Right cardiac atrium (tissue), 5 donors: ENCODE measurements at regions not wholly inside any gene's neighbourhood (a gene's known extent, or its start where the extent isn't known, plus 50 kb on each side); places are given as distances from the start of the nearest gene placed in this dataset.

Experiments used
- ATAC-seq, 2 donors: fragments of 200-7000 bp; cut with Tn5 transposase; one replicate each; pipeline versions ENCODE4 v1.8.0 to v1.9.1; 2020; ENCODE audit warnings: moderate library complexity in 2 of 2, mild to moderate bottlenecking in 1 of 2
- DNase-seq, 3 donors: peaks; one replicate each; pipeline ENCODE4 v3.0.0-alpha.2; 2020
- H3K27ac ChIP-seq: one replicate; pipeline ENCODE4 v1.5.1; 2013; ENCODE audit warnings: mild to moderate bottlenecking, low read length, control low read depth, moderate library complexity
- H3K27me3 ChIP-seq: one replicate; pipeline ENCODE4 v1.6.1; 2013; ENCODE audit not compliant: control insufficient read depth, insufficient read depth
- H3K4me1 ChIP-seq: one replicate; pipeline ENCODE4 v1.6.1; 2013; ENCODE audit warnings: low read length; ENCODE audit not compliant: control insufficient read depth, insufficient read depth
- H3K4me3 ChIP-seq: one replicate; pipeline ENCODE4 v1.5.1; 2013; ENCODE audit warnings: low read length, control low read depth
- H3K9me3 ChIP-seq: one replicate; pipeline ENCODE4 v1.6.1; 2013; ENCODE audit warnings: low read length; ENCODE audit not compliant: control insufficient read depth
- WGBS: extraction: QIAGEN DNeasy Blood & Tissue Kit; methylation state at CpG from one replicate; pipeline ENCODE4 v1.1.7; 2013; 5-methylcytosine and 5-hydroxymethylcytosine counted together
- intact Hi-C, 4 donors: fragments of 100-400 bp; cut with DNase I; formaldehyde crosslinking; loops; one replicate each; pipeline versions ENCODE4 v1.11.0 to v1.14.0; 2022 to 2023
- donor health status: healthy with polysubstance abuse.
- donor health status: DM: no; HTN: yes; CAD: no.
- donor health status: DM: no; HTN: no; CAD: no.
- donor health status: DM: no; HTN: yes; CAD: no; lungs with severe emphysema.
- donor health status: DM: yes; HTN: yes; CAD: no.

DNA sequence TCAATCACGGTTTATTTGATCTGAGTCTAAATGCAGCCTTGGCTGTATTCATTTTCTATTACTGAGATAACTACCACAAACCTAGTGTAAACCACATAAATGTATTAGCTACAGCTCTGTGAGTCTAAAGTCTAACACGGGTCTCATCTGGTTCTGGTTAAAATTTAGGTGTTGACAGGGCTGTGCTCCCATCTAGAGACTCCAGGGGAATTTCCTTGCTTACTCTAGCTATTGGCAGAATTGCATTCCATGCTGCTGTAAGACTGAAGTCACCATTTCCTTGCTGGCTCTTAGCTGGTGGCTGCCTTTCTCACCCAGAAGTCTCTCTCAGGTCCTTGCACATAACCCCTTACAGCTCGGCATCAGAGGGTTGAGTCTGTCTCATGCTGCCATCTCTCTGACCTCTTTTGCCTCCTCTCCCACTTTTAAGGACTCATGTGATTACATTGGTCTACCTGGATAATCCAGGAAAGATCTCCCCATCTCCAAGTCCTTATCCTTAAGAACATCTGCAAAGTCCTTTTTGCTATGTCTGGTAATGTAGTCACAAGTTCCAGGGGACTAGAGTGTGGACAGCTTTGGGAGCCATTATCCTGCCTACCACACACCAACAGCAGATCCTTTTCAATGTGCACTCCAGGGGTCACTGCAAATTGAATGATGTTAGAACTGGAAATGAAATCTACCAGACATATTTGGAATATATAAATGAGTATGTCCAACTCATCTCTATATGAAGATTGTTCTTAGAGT is 207.0 kb upstream of the AGAP1 start:
- WGBS, result 57% methylated on average over 3 of the region's 3 CpGs
- ATAC-seq (peak; percentile 66 to 81), DNase-seq (no peak)
- intact Hi-C loops, result no loop called here
- Histone ChIP-seq H3K9me3 (no peaks in the 10 kb centered on the region), H3K27me3 (no peaks in the 10 kb centered on the region), H3K4me3 (no peak overlapping the region), H3K4me1 (no peaks in the 10 kb centered on the region), H3K27ac (no peak overlapping the region)

DNA sequence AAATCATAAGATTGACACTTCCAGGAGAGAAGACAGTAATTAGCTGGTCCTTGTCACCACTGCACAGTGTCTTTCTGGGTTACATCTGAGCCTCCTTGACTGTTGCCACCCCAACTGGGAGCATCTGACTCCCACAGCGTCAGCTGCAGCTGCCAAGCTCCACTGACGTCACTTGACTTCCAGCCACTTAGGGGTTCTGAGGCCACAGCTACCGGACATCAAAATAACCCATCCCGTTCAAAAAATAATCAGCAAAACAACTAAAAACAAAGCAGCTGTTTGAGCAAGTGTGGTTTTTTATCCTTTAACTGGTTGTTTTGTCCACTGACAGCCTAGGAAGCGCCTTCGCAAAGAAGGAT is 206.5 kb upstream of the AGAP1 start:
- H3K4me3 ChIP-seq, result no peak overlapping the region
- no peaks in the 10 kb centered on the region for H3K27me3 ChIP-seq
- WGBS, result 44% methylated on average over 6 of the region's 6 CpGs
- H3K27ac ChIP-seq, result no peak overlapping the region
- DNase-seq (peak; percentile 64 to 76 (median 76)), ATAC-seq (peak; percentile 70 to 81)
- intact Hi-C loops, result no loop called here
- no peaks in the 10 kb centered on the region for H3K4me1 ChIP-seq
- no peaks in the 10 kb centered on the region for H3K9me3 ChIP-seq

DNA sequence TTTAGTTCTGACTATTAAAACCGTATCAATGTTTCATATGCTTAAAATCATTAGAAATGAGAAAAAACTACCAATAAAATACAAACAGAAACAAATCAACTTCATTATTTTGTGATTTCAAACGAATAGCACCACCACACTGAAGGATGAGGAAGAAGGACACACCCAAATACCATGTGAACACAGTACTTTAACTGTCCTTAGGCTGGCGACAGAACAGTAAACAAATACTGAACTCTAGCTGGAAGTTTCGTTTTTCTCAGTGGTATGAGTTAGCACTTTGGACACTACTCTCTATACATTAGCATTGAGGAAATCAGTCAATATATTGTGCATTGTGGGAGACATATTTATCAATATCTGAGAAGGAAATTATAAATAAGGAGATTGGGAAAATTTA is 202.4 kb upstream of the AGAP1 start:
- Histone ChIP-seq H3K4me1 (no peaks in the 10 kb centered on the region), H3K4me3 (no peak overlapping the region), H3K27ac (no peak overlapping the region), H3K27me3 (no peaks in the 10 kb centered on the region), H3K9me3 (no peaks in the 10 kb centered on the region)
- ATAC-seq, result no peak
- intact Hi-C loops, result loop anchor here in 1 of 4 donors (5.0 kb wide), 1 partner anchor 351 kb away; no protein-coding TSS in a partner anchor
- no peak for DNase-seq
- WGBS, result 71% methylated on average over 4 of the region's 4 CpGs

DNA sequence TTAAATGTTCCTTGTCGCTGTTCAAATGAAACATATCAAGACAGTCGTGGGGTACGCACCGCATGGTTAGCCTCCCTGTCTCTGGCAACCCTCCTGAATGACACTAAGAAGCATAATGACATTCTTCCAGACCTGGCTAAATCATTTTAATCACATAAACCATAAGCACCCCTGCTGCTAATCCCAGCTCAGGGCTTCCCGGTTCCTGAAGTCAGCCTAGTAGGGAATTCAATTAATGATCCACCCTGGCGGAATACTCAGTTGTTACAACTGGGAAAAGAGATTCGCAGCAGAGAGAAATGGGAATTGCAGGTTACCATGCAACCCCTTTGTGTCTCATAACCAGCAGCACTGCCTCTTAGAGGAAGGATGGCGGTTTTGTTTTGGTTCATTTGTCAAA is 200.8 kb upstream of the AGAP1 start:
- Histone ChIP-seq H3K4me3 (no peak overlapping the region), H3K4me1 (no peaks in the 10 kb centered on the region), H3K27me3 (no peaks in the 10 kb centered on the region), H3K9me3 (no peaks in the 10 kb centered on the region), H3K27ac (no peak overlapping the region)
- no peak for ATAC-seq
- intact Hi-C loops, result loop anchor here in 1 of 4 donors (5.0 kb wide), 1 partner anchor 349 kb away; no protein-coding TSS in a partner anchor
- no peak for DNase-seq
- WGBS, result 89% methylated on average over 8 of the region's 8 CpGs

DNA sequence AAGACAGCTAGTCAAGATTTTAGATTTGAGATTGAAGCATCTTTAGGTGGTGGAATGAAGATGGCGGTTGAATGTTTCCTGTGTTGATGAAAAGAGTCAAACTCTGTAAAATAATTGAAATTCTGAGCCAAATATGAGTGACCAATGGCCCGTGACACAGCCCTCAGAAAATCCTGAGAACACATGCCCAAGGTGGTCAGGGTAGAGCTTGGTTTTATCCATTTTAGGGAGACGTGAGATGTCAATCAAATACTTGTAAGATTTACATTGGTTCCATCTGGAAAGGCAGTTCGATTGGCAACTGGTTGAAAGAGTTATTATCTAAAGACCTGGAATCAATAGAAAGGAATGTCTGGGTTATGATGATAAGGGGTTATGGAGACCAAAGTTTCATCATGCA is 198.0 kb upstream of the AGAP1 start:
- Histone ChIP-seq H3K27ac (no peak overlapping the region), H3K4me3 (no peak overlapping the region), H3K9me3 (no peaks in the 10 kb centered on the region), H3K4me1 (no peaks in the 10 kb centered on the region), H3K27me3 (no peaks in the 10 kb centered on the region)
- 81% methylated on average over 4 of the region's 4 CpGs for WGBS
- DNase-seq, result no peak
- intact Hi-C loops, result no loop called here
- no peak for ATAC-seq

DNA sequence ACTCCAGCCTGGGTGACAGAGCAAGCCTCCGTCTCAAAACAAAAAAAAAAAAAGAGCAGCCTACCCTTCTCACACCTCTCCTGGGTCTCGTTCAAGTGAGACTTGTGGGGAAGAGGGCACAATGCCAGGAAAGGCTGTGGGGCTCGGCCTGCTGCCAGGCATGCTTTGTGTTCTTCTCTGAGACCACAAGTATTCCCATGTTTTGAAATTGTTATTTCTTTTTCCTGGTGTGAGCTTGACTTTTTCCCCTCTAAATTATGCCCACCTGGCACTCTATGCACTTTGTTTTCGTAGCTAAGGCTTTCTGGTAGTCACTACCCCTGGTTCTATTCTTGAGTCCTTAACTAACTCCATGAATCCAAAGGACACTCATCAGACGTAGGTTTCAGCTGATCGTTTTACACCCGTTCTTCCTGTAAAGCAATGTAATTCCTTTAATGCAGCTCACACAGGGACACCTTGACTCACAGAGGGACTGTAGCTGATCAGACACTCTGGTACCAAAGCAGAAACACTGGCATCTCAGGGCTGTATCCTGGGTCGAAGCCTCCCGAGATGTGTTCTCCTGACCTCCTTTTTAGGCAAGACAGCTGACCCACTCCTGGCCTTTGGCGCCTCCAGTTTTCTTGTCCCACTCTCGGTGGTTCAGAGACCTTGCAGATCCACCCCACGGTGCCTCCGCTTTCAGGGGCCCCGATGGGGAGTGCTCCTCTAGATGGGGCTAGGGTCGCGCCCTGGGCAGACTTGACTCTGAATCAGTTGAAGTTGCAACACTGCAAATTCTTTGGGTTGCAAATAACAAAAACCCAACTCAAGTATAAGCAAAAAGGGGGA is 193.3 kb upstream of the AGAP1 start:
- Histone ChIP-seq H3K27ac (no peak overlapping the region), H3K27me3 (no peaks in the 10 kb centered on the region), H3K4me1 (no peaks in the 10 kb centered on the region), H3K4me3 (no peak overlapping the region), H3K9me3 (no peaks in the 10 kb centered on the region)
- intact Hi-C loops, result no loop called here
- ATAC-seq, result peak in 1 of 2 donors; percentile 47
- 59% methylated on average over 16 of the region's 16 CpGs for WGBS
- DNase-seq, result peak; percentile 33 to 75 (median 73)

DNA sequence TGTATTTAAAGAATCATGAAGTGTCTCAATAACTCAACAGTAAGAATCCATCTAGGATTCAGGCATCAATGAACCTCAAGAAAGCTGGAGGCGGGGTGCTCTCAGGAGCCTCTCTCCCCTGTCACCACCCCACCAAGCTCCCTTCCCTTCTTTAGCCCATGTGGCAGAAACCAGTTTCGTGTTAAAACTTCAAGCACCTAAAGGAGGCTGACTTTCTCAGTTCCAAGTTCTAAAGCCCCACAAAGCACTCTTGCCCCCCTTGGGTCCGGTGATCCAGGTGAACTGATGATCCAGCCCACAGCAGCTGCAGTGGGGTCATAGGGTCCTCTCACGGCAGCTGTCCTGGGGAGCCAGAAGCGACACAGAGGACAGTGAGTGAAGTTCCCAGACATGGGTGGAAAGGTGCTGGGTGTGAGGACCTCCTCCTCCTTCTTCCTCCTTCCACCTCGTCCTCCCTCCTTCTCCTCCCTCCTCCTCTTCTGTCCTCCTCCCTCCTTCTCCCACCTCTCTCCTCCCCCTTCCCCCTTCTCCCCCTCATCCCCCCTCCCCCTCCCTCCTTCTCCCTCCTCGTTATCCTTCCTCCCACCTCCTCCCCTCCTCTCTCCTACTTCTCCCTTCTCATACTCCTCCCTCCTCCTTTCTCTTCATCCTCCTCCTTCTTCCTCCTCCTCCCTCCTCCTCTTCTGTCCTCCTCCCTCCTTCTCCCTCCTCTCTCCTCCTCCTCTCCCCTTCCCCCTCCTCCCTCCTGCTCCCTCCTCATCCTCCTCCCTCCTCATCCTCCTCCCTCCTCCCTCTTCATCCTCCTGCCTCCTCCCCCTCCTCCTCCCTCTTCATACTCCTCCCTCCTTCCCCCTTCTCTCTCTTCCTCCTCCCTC is 192.4 kb upstream of the AGAP1 start:
- WGBS, result 76% methylated on average over 7 of the region's 7 CpGs

DNA sequence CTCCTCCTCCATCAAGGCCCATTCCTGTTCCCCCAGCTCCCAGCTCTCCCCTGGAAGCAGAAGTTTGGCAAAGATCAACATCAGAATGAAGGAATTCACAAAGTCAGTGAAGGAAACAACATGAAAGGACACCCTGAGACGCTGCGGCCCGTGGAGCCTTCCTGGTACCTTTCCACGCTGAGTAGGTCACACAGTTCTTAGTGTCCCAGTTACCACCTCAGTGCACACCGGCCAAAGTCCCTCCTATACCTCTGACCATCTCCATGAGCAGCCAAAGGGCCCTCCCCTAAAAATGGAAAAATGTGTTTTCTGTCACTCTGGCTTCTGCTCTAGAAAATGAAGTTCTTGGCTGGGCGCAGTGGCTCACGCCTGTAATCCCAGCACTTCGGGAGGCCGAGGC is 191.6 kb upstream of the AGAP1 start:
- H3K27ac ChIP-seq, result no peak overlapping the region
- no peak for ATAC-seq
- no peaks in the 10 kb centered on the region for H3K4me1 ChIP-seq
- no peak overlapping the region for H3K4me3 ChIP-seq
- intact Hi-C loops, result no loop called here
- H3K27me3 ChIP-seq, result no peaks in the 10 kb centered on the region
- WGBS, result 93% methylated on average over 9 of the region's 9 CpGs
- H3K9me3 ChIP-seq, result no peaks in the 10 kb centered on the region
- DNase-seq, result no peak

More for the DNA sequence above, 192.4 kb upstream of the AGAP1 start:
- Histone ChIP-seq H3K27ac (no peak overlapping the region), H3K4me1 (no peaks in the 10 kb centered on the region), H3K4me3 (no peak overlapping the region), H3K27me3 (no peaks in the 10 kb centered on the region), H3K9me3 (no peaks in the 10 kb centered on the region)
- intact Hi-C loops, result no loop called here
- DNase-seq (no peak), ATAC-seq (no peak)

DNA sequence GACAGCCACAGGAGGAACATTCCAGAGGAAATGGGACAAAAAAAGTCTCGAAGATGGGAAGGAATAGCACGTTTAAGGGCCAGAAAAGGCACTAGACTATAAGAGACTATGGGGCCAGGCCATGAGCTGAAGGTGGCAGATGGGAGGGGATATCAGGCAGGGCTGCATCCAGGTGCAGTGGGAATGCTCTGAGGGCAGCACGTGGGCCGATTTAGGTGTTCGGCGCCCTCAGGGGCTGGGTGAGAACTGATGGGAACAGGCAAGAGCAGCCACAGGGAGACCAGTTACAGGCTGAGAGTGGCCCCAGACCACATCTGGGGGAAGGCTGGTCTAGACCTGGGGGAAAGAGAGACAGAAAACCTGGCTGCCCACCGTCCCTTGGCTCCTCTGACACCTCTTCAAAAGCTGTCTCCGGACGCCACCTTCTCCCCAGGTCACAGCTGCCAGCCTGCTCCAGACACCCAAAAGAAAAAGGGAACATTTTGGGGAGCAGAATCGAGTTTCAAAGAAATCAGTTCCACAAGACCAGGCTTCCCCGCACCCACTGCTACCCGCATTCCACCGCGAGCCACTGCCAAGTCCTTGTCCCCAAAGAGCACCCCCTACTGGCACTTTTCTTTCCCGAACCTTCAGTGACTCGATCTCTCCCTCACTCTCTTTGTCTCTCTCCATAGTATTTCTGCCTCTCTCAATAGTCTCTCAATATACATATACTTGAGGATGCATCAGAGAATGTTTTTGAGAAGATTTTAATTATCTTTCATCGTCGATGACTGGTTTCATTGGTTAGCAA is 190.1 kb upstream of the AGAP1 start:
- H3K9me3 ChIP-seq, result no peaks in the 10 kb centered on the region
- H3K4me3 ChIP-seq, result no peak overlapping the region
- ATAC-seq (no peak), DNase-seq (no peak)
- no peak overlapping the region for H3K27ac ChIP-seq
- no peaks in the 10 kb centered on the region for H3K4me1 ChIP-seq
- H3K27me3 ChIP-seq, result no peaks in the 10 kb centered on the region
- intact Hi-C loops, result no loop called here
- 77% methylated on average over 18 of the region's 18 CpGs for WGBS

DNA sequence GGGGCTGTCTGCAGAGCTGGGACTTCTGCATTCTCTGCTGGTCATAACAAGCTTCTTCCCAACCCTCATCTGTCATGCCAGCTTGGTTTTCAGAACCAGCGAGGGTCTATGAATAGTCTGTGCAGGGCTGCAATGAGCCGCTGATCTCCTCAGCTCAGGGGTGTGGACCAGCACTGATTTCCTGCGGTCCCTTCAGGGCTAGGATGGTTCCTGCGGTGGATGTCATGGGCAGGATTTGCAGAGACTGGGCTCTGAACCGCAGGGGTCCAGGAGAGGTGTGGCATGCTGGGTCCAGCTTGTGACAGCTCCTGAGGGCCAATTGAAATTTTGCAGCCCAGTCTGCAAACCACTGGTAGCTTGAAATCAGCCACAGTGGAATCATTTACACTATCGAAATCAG is 188.2 kb upstream of the AGAP1 start:
- WGBS, result 85% methylated on average over 6 of the region's 6 CpGs
- DNase-seq, result no peak
- no peak overlapping the region for H3K27ac ChIP-seq
- no peak overlapping the region for H3K4me3 ChIP-seq
- ATAC-seq, result no peak
- no peaks in the 10 kb centered on the region for H3K27me3 ChIP-seq
- intact Hi-C loops, result no loop called here
- H3K9me3 ChIP-seq, result no peaks in the 10 kb centered on the region
- no peaks in the 10 kb centered on the region for H3K4me1 ChIP-seq
